Smooth muscle cell (in vitro differentiated cells): ENCODE measurements at regions not wholly inside any gene's neighbourhood (a gene's known extent, or its start where the extent isn't known, plus 50 kb on each side); places are given as distances from the start of the nearest gene placed in this dataset.

Experiments
- DNase-seq: peaks from one replicate; lab custom pipeline; 2025; ENCODE audit not compliant: unreplicated experiment; lab: John Stamatoyannopoulos, UW
- H2AFZ ChIP-seq: fragments of 200-600 bp; sonication (generic); 2 replicates; pipeline ENCODE4 v1.6.0; 2016; ENCODE audit warnings: antibody characterized with exemption, low read depth, mild to moderate bottlenecking
- H3F3A ChIP-seq: fragments of 200-600 bp; sonication (generic); 2 replicates; pipeline ENCODE4 v1.6.0; 2017; ENCODE audit warnings: antibody characterized with exemption, low read depth
- H3K27ac ChIP-seq: fragments of 200-600 bp; sonication (generic); 2 replicates; pipeline ENCODE4 v1.5.1; 2016; ENCODE audit warnings: low read depth, mild to moderate bottlenecking
- H3K27me3 ChIP-seq: fragments of 200-600 bp; sonication (generic); 2 replicates; pipeline ENCODE4 v1.6.1; 2016; ENCODE audit warnings: low read depth, mild to moderate bottlenecking
- H3K36me3 ChIP-seq: fragments of 200-600 bp; sonication (generic); 2 replicates; pipeline ENCODE4 v1.5.1; 2016; ENCODE audit warnings: low read depth
- H3K4me1 ChIP-seq: fragments of 200-600 bp; sonication (generic); 2 replicates; pipeline ENCODE4 v1.5.1; 2016; ENCODE audit warnings: low read depth
- H3K4me2 ChIP-seq: fragments of 200-600 bp; sonication (generic); 2 replicates; pipeline ENCODE4 v1.6.0; 2016; ENCODE audit warnings: mild to moderate bottlenecking
- H3K4me3 ChIP-seq: fragments of 200-600 bp; sonication (generic); 2 replicates; pipeline ENCODE4 v1.5.1; 2016; ENCODE audit warnings: mild to moderate bottlenecking
- H3K79me2 ChIP-seq: fragments of 200-600 bp; sonication (generic); 2 replicates; pipeline ENCODE4 v1.6.0; 2016; ENCODE audit warnings: low read depth, mild to moderate bottlenecking
- H3K9ac ChIP-seq: fragments of 200-600 bp; sonication (generic); 2 replicates; pipeline ENCODE4 v1.6.0; 2016; ENCODE audit warnings: low read depth
- H3K9me3 ChIP-seq: fragments of 200-600 bp; sonication (generic); replicated peaks from 2 replicates; pipeline ENCODE4 v1.5.1; 2016; ENCODE audit warnings: low read depth
- H4K20me1 ChIP-seq: fragments of 200-600 bp; sonication (generic); 2 replicates; pipeline ENCODE4 v1.6.0; 2016; ENCODE audit warnings: low read depth
- WGBS: methylation state at CpG from one replicate; pipeline ENCODE4 v1.1.7; 2016; ENCODE audit warnings: low lambda C conversion rate; 5-methylcytosine and 5-hydroxymethylcytosine counted together
- TF ChIP-seq, protein P1 (sequence below): fragments of 200-600 bp; sonication (generic); IDR thresholded peaks from 2 replicates; pipeline ENCODE4 v1.5.1; 2017; ENCODE audit warnings: borderline replicate concordance, mild to moderate bottlenecking, antibody characterized with exemption; ENCODE audit not compliant: insufficient read depth, poor library complexity, severe bottlenecking

- Histone ChIP-seq H3K4me3 (no peak overlapping the region), H3K4me2 (no peak overlapping the region), H3K4me1 (peaks cover 9% of the 10 kb centered on the region), H3K9me3 (no peaks in the 10 kb centered on the region), H3K79me2 (no peaks in the 10 kb centered on the region), H3F3A (no peaks in the 10 kb centered on the region), H3K27me3 (peaks cover 12% of the 10 kb centered on the region), H3K36me3 (no peaks in the 10 kb centered on the region), H3K27ac (no peak overlapping the region), H4K20me1 (no peaks in the 10 kb centered on the region), H3K9ac (no peak overlapping the region), H2AFZ (no peak overlapping the region)
- TF ChIP-seq, protein P1, sequence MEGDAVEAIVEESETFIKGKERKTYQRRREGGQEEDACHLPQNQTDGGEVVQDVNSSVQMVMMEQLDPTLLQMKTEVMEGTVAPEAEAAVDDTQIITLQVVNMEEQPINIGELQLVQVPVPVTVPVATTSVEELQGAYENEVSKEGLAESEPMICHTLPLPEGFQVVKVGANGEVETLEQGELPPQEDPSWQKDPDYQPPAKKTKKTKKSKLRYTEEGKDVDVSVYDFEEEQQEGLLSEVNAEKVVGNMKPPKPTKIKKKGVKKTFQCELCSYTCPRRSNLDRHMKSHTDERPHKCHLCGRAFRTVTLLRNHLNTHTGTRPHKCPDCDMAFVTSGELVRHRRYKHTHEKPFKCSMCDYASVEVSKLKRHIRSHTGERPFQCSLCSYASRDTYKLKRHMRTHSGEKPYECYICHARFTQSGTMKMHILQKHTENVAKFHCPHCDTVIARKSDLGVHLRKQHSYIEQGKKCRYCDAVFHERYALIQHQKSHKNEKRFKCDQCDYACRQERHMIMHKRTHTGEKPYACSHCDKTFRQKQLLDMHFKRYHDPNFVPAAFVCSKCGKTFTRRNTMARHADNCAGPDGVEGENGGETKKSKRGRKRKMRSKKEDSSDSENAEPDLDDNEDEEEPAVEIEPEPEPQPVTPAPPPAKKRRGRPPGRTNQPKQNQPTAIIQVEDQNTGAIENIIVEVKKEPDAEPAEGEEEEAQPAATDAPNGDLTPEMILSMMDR: no peak
- DNase-seq: no peak
- 93% methylated on average over 5 of the region's 5 CpGs for WGBS
Observed at GRCh38 chr5:171614511-171614910, 171.1 kb upstream of the SMIM23 start.

DNA sequence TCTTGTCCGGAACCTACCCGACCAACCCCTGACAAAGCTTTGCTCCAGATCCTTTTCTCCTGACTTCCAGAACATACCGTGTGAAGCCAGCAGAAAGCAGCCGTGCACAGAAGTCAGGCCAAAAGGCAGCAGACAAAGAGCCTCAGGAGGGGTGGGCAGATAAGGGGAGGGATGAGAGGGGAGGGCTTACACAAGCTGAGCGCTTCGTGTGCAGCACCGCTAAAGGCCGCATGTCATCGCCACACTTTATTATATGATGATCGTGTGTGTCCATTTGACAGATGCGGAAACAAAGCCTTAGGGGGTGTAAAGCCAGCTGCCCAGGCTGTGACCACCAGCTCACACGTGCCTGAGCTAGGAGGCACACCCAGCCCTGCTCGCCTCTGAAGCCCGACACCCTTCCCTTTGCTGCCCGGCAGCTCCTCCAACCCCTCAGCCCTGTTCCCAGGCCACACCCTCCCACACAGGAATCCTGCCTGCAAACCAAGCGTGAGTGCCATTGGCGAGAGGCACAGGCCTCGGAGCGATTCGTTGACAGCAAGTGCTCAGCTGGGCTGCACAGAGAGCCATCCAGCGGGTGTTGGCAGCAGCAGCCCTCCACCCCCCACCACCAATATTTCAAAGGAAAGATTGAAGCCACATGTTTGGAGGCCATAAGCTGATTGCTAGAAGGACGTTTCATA is 170.5 kb upstream of the SMIM23 start:
- DNase-seq: no peak
- peaks cover 12% of the 10 kb centered on the region for H3K27me3 ChIP-seq
- H3K79me2 ChIP-seq: no peaks in the 10 kb centered on the region
- no peak overlapping the region for H2AFZ ChIP-seq
- H3K9ac ChIP-seq: no peak overlapping the region
- H3K4me3 ChIP-seq: no peak overlapping the region
- H4K20me1 ChIP-seq: no peaks in the 10 kb centered on the region
- no peak overlapping the region for H3K4me2 ChIP-seq
- TF ChIP-seq, protein P1: no peak
- H3K27ac ChIP-seq: no peak overlapping the region
- 65% methylated on average over 22 of the region's 22 CpGs for WGBS
- H3K9me3 ChIP-seq: no peaks in the 10 kb centered on the region
- H3F3A ChIP-seq: no peaks in the 10 kb centered on the region
- H3K36me3 ChIP-seq: no peaks in the 10 kb centered on the region
- peaks cover 9% of the 10 kb centered on the region for H3K4me1 ChIP-seq

- H3K9me3 ChIP-seq: no peaks in the 10 kb centered on the region
- H3K4me3 ChIP-seq: no peak overlapping the region
- H2AFZ ChIP-seq: no peak overlapping the region
- no peak for DNase-seq
- no peaks in the 10 kb centered on the region for H3K36me3 ChIP-seq
- peaks cover 12% of the 10 kb centered on the region for H3K27me3 ChIP-seq
- H3F3A ChIP-seq: no peaks in the 10 kb centered on the region
- TF ChIP-seq, protein P1: no peak
- H3K4me1 ChIP-seq: peaks cover 9% of the 10 kb centered on the region
- no peak overlapping the region for H3K4me2 ChIP-seq
- H3K79me2 ChIP-seq: no peaks in the 10 kb centered on the region
- no peaks in the 10 kb centered on the region for H4K20me1 ChIP-seq
- WGBS: 52% methylated on average over 19 of the region's 22 CpGs
- H3K27ac ChIP-seq: no peak overlapping the region
- no peak overlapping the region for H3K9ac ChIP-seq
Observed at GRCh38 chr5:171615705-171616640, 169.6 kb upstream of the SMIM23 start.
